HTR-8/SVneo (cell line): ENCODE measurements at regions not wholly inside any gene's neighbourhood (a gene's known extent, or its start where the extent isn't known, plus 50 kb on each side); places are given as distances from the start of the nearest gene placed in this dataset.

ENCODE experiments used
- DNase-seq: peaks from one replicate; pipeline ENCODE4 v3.0.0; 2011; ENCODE audit warnings: low spot score, mixed read lengths; ENCODE audit not compliant: insufficient read length
- FAIRE-seq: peaks from 2 replicates; lab custom pipeline; 2011; peaks lifted over from hg19 to GRCh38; lab: Jason Lieb, UNC

DNA sequence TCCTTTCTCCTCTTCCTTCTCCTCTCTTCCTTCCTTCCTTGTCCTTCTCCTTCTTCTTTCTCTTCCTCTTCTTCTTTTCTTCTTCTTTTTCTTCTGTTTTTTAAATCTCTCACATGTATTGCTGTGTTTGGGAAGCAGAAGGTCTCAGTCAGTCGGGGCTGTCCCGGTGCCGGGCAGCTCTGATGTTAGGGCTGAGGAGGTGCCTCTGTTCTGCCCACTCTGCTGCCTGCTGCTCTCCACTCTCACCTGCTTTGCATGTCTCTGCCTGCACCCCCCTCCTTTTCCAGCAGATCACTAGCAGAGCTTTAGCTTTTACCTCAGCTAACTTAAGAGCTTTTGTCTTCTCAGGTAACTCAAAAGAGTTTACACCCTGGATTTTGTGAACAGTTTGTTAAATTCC, 276.6 kb downstream of the CHRM3 start:
- no peak for FAIRE-seq
- no peak for DNase-seq

DNA sequence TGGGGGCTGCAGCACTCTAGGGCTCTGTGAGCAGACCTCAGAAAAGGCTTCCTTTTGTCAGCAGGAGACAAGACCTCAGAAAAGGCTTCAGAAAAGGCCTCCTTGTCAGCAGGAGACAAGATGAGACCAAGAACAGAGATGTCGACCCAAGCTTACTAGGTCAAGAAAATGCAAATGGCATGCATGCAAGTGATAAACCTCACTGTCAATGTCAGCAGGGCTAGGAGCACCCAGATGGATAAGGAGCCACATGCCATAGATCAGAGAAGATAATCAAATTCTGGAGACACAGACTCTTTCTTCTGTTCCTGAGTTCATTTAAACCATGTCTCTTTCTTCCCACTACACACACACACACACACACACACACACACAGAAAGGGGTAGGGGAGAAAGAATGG, 285.9 kb downstream of the CHRM3 start:
- FAIRE-seq (no peak), DNase-seq (no peak)

DNA sequence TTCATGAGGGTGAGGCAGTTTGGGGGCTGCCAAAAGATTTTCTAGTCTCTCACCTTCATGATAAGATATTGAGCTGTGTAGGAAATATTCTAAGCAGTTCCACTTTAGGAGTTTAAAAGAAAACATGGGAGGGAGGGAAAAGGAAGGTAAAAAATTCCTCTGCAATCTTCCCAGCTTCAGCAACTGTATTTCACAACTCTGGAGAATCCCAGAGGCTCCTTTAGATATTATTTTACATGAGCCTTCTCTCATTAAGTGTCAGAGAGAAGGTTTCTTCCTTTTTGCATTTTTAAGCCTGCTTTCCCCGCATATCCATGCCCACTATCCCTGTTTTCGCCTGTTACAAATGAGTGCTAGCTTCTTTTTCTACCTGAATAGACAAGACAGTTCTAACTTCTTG, 289.4 kb downstream of the CHRM3 start:
- no peak for FAIRE-seq
- no peak for DNase-seq

DNA sequence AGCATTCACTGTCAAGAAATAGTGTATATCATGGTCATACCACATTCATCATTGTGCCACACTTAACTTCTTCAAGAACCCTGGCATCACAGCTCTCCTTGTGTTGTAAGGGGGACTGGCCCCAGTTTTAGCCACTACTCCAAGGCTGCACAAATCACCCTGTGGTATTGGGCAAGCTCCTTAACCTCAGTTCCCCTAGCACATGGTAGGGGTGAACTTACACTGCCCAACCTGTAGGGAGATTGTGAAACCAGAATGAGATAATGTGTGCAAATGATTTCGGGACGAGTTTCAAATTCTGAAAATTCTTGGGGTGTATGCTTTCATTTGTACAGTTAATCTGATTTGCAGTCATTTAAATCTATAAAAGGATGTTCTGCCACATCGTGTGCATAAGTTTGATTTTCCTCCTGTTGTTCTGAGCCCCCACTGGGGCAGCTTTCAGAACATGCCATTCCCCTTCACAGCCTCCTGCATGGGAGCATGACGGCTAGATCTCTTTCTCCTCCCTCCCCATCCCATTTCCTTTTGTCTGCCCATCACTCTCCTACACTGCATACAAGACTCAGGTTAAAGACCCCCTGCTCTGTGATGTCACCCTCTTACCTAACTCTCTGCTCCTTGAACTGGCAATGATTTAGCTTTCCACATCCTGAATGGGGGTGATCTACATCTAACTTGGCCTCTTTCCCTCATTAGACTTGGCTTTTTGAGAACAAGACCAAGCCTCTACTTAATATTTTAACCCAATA, 290.3 kb downstream of the CHRM3 start:
- FAIRE-seq (no peak), DNase-seq (no peak)

DNA sequence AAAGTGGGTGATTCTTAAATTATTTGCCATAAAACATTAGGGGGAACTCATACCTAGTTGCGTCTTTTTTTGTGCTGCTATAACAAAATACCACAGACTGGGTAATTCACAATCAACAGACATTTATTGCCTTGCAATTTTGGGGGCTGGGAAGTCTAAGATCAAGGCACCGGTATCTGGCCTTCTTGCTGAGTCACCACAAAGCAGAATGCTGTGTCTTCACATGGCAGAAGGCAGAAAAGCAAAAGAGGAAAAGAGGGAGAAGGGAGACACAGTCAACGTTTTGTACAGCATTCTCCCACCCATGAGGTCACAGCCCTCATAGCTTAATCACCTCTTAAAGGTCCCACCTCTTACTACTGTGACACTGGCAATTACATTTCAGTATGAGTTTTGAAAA, 291.0 kb downstream of the CHRM3 start:
- FAIRE-seq (no peak), DNase-seq (no peak)

DNA sequence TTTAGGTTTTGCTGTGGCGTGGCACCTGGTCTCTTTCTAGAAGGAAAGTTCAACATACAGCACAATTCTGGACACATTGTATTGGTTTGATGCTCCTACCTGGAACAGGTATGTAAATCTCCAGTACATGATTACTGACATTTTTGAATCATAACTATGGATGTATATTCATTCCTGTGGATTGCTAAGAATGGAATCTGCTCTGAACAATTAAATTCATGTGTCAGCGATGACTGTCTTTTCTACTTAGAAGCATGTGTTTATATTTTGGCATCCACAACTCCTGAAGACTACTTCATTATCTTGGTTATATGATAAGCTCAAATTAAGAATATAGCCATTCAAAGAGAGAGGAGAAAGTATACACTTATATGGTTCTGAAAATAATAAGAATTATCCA, 291.8 kb downstream of the CHRM3 start:
- DNase-seq (no peak), FAIRE-seq (no peak)

DNA sequence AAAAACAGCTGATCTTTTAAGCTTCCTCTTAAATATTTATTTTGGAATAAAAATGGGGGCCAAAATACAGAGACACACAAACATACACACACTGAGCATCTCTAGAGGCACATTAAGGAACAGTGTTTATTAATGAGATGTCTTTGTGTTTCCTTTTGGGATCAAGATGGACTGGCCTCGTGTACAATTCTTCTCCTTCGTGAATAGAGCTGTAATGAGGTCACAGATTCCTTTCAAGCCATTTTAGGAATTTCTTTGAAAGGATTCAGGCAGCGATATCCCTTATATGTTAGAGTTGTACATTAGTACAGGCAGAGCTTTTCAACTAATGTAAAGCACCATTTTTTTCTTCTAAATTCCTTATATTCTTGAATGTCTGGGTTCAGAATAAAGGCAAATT, 295.7 kb downstream of the CHRM3 start:
- FAIRE-seq = no peak
- no peak for DNase-seq

DNA sequence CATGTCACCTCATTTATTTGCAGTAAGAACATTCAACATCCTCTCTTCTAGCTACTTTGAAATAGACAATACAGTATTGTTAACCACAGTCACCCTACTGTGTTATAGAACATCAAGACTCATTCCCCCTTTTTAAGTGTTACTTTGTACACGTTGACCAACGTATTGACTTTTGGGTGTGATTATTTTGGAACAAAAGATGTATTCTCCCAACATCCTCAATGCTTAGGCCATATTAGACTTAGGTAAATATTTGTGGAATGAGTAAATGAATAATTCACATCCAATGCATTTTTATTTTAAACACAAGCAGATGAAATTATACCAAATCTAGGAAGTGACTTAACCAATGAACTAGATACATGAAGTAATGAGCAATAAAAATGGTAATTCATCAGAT, 296.6 kb downstream of the CHRM3 start:
- DNase-seq = no peak
- no peak for FAIRE-seq

DNA sequence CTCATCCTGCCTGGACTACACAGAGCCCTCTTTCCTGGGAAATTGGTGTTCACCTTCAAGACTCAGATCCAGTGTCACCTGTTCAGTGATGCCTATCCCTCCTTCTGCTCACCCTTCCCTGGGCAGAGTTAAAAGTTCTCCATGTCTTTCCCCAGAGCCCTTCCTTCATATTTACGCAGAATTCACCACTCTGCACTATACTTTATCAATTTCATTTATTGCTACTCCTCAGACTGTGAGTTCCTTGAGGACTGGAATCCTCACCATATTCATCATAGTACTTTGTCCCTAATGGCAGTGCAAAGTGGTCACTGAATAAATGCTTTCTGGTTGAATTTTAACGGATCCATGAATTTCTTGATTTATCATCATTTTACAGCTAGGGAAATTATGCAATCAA, 300.0 kb downstream of the CHRM3 start:
- DNase-seq (no peak), FAIRE-seq (no peak)

DNA sequence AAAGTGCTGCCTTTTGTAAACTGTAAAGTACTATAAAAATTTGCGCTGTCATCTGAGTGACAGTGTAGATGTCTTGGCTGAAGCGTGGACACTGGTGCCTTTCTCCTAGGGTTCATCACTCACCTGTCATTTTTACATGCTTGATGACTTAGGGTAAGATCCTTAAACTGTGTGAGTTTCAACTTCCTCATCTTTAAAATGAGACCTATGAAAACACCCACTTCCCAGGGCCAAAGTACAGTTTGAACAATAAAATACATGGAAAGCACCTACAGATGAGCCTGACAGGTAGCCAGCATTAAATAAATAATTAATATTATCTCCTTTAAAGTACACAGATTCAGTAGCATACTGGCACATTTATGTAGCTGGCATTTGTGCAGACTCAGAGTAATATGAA, 309.9 kb downstream of the CHRM3 start:
- no peak for FAIRE-seq

DNA sequence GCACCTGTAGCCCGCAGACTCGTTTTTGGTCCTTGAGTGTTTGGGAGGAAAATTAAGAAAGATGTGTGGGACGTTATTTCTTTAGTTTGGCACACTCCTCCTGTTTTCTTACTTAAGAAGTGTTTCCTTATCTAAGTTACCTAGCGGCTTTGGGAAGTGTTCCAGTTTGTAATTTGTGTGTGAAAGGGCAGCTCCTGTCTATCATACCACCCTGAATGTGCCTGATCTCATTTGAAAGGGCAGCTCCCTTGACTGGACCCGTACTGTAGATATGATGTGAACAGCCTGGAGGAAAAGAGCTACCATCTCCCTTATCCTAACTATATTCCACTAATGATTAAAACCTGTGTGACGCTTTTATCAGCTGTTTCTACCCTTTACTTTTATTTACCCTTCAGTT, 314.3 kb downstream of the CHRM3 start:
- DNase-seq (no peak), FAIRE-seq (no peak)

More for the DNA sequence above, 309.9 kb downstream of the CHRM3 start:
- no peak for DNase-seq

DNA sequence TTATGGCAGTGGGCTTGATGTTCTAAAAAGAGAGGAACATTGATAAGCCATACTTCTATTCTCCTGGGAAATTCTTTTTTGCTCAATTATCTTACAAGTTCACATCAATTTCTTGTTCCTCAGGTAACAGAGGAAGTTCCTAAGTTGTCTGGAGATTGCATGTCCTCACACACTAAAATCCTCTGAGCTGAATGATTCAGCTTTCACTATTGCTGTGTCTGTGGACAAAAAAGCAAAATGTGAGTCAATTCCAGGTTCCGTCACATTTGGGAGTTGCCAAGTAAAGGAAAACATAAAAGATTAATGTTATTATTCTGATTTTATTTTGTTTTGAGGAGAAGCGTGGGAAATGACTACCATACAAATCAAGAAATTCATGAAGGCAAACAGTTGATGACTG, 316.7 kb downstream of the CHRM3 start:
- DNase-seq (no peak), FAIRE-seq (no peak)

DNA sequence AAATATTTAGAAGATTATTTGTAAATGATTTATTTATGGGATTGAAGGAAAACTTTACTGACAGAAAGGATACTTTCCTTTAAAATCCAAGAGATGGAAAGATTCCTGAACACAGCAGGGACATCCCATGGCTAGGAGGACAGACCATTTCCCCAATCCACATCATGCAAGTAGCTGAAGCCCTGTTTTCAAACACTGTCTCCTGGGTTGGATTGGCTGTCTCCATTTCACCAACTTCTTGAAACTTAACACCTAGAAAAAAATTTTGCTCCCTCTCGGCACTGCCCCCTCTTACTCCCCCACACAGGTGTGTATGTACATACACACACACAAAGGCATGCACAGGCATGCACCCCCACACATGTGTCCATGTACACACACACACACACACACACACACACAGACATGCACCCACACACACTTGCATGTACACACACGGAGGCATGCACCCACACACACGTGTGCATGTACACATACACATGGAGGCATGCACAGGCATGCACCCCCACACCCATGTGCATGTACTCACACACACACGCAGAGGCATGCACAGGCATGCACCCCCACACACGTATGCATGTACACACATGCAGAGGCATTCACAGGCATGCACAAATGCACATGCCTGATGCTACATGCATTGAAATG, 320.0 kb downstream of the CHRM3 start:
- FAIRE-seq = peak; percentile 79
- DNase-seq = no peak

DNA sequence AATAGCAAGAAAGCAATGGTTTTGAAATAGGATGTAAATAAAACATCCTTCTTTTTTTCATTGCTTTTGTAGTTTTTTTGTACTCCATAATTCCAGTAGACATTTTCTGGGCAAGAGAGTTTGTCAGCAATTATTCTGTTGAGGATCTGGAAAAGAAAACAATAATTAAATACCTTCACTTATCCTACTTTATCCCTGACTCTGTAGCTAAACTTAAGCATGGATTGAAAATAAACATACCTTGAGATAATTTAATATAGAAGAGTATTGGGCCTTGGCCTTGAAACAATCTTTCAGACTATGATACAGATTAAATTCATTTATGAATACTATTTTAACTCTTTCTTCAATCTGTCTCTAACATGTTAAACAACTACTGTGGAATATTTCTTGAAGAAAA, 321.2 kb downstream of the CHRM3 start:
- no peak for DNase-seq
- FAIRE-seq = no peak

DNA sequence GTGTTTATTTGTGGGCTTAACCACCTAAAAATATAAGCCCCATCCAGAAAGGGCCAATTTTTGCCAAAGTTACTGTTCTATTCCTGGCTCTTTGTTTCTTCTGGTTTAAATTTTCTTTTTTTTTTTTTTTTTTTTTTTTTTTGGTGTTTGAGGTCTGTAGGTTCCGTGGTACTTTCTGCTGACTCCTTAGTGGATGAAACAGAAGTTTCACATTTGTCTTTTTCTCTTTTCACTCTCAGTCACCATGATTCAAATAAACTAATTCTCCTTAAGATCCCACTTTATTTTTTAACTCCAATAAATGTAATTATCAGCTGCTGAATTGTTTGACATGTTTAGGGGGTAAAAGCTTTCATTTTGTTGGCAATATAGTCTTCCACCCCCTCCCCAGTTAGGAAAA, 322.3 kb downstream of the CHRM3 start:
- DNase-seq (no peak), FAIRE-seq (no peak)

DNA sequence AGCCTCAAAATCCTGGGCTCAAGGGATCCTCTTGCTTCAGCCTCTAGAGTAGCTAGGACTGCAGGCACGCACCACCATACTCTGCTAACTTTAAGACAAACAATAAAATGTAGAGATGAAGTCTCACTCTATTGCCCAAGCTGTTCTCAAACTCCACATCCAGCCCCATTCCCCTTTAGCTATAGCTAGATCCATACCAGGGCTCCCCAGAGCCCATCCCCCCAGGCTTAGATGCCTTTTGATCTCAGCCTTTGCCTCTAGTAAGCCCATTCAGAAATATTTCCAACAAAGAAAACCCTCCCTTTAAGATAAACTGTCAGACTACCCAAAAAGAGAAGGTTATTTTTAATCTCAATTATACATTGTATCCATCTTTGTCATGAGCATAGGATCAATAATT, 325.4 kb downstream of the CHRM3 start:
- no peak for DNase-seq
- FAIRE-seq = no peak

DNA sequence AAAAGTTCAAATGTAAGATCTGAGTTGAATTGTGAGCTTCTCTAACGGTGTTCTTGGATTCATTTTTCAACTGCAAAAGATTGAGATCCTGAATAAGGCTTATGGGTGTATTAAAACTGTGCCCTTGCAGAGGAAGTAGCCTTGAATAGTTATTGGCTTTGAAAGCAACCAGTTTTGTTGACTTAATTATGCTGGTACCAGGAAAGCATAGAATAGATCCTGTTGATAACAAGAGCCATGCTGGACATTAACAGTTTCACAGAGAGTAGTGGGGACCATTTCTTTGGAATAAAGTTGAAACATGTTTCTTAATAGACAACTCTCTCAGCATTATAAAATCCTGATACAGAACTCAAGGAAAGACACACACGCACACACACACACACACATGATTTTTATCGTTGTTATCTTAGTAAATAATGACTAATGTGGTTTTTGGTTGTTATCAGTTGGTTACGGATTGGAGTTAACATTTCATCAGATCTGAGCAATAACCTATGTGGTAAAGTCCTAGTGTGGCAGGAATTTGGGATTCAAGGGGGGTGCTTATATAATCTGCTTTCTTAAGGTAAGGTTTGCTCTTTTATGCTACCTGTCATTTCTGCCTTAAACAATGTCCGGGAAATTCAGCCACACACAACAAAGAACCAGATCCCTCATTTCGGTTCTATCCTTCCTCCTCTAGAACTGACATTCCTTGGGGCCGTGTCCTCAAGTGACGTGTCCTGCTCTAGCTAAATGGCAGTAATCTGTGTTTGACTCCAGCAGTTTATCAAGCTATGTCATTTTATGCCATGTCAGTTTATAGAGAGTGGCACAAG, 330.9 kb downstream of the CHRM3 start:
- no peak for DNase-seq
- no peak for FAIRE-seq

DNA sequence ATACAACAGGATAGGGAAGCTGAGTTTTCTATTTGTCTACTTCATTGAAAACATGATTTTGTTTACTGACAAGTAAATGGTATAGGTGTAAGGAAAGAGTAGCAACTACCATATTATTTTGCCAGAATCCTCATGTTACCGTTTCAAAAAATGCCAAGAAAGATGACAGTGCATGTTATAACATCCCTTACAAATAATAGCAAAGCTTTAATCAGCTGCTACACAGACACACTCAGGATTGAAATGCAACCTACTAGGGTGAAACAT, 331.5 kb downstream of the CHRM3 start:
- DNase-seq (no peak), FAIRE-seq (no peak)

DNA sequence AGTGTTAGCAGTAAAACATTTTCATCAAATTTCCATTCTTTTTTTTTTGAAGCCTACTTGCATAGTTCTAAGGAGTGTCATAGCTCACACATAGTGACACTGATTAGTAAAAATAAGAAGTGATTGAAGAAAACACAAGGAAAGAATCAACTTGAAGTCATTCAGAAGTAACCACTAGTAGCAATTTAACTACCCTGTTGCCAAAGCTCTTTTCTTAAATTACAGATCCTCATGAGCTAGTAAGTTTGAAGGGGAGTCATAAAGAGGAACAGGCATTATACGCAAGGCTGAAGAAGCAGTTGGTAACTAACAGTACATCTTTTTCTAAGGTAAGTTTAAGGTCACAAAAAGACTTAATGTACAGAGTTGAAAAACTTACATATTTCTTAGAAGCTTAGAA, 332.2 kb downstream of the CHRM3 start:
- DNase-seq = no peak

DNA sequence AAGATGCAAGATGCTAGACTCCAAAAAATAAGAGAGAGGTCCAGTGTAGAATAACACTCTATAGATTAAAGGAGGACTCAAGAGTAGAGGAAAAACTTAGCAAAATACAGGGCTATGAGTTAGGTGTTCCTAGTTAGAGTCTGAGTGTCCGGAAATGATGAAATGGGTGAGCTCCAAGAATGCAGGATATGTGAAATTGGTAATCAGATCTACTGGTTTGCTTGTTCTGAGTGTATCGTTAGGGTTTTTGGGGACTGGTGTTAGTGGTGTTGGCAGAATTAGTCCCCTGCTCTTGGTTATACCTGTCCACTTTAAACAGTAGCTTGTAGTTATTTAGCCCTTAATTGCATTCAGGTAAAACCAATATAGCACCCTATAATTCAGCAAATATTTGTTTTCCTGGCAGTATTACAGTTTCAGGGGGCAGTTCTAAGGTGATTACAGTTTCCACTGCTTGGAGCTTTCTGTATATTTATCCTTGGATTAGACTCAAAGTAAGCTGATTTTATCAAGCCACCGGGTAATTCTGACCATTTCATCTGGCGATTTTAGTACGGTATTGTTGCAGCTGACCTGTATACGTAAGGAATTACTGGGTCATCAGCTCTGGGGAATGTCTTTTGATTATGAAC, 332.7 kb downstream of the CHRM3 start:
- FAIRE-seq (no peak), DNase-seq (no peak)

More for the DNA sequence above, 332.2 kb downstream of the CHRM3 start:
- no peak for FAIRE-seq

DNA sequence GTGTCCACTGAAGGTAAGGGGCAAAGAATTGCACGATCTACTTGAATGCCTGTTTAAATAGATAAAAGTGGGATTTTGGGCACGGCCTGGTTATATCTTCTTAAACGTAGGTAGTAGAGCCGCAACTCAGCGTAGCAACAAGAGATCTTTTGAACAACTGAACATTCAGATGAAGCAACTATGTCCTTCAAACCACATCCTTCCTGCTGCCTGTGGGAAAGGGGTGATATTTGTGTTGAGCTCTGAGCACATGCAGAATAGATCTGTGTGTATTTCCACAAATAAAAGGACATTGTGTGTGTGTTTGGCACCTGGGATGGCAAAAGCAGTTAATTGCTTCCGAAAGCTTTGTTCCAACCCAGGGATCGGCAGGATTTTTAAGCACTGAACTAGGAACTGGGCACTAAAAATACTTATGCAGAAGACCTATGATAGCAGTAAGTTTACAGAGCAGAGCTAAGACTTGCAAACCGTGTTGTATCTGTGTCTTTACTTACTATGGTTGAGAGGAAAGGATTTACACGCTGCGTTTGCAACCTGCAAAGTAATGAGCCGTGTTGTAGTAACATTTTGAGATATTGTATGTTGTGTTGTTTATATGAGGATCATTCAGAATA, 333.4 kb downstream of the CHRM3 start:
- no peak for FAIRE-seq

More for the DNA sequence above, 333.4 kb downstream of the CHRM3 start:
- no peak for DNase-seq
